ENCODE measurements at regions not wholly inside any gene's neighbourhood (a gene's known extent, or its start where the extent isn't known, plus 50 kb on each side); places are given as distances from the start of the nearest gene placed in this dataset.
"Not testable (repeated sequence)": the region's sequence is repeated elsewhere in the genome, so short reads cannot be mapped to it uniquely, and the experiment has no call there.

DNA sequence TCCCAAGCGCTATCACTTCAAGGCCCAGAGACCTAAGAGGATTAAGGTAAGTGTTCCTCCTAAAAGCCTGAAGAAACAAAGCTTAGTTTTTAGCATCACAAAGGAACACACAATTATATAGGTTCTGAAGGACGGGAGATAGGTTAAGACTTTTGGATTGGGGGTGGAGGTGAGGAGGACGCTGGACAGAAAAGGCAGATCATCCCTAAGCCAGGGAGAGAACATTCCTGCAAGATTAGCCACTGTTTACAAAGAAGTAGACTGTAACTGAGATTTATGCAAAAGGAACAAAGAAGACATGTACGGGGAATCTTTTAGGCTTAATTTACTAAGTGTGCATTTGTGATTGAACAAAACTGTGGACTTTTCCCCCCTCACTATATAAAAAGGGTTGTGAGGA lies 184.1 kb upstream of the IRX5 start:
- H3K4me2 ChIP-seq: no peak overlapping the region
- no peaks in the 10 kb centered on the region for H3K36me3 ChIP-seq
- no peak for TF ChIP-seq Cebpa-rat (IDR thresholded peaks at IDR 0.05)
- H3K9me3 ChIP-seq: peaks cover 13% of the 10 kb centered on the region; the same call in 1 of the 2 replicates
- no peaks in the 10 kb centered on the region for H3K27me3 ChIP-seq
- H3K4me1 ChIP-seq: peaks cover 24% of the 10 kb centered on the region
- H3K4me3 ChIP-seq: no peak overlapping the region
- no peak overlapping the region for H3K27ac ChIP-seq
- H4K20me1 ChIP-seq: no peaks in the 10 kb centered on the region
- no peak overlapping the region for H3K9ac ChIP-seq

DNA sequence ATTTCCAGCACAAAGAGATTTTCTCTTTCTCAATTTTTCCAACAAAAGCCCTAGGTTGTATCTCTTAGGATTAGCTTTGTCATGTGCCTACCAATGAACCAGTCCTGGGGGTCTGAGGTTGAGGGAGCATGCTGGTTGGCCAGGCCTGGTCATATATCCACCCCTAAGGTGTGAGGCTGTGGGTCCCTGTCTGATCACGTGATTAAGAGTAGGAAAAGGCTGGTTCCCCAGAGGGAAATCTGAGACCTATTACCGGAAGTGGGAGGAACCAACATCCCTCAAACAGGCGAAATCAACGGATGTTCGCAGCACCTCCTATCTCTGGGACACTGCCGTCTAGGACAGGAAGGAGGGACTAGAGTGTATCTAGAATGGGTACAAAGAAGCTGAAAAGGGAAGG lies 185.7 kb upstream of the IRX5 start:
- Histone ChIP-seq H3K4me2 (no peak overlapping the region), H3K27me3 (no peaks in the 10 kb centered on the region), H3K4me1 (peaks cover 10% of the 10 kb centered on the region), H3K36me3 (no peaks in the 10 kb centered on the region), H3K9me3 (peaks cover 13% of the 10 kb centered on the region; the same call in 1 of the 2 replicates), H3K27ac (no peak overlapping the region), H3K4me3 (no peak overlapping the region), H4K20me1 (no peaks in the 10 kb centered on the region), H3K9ac (no peak overlapping the region)
- no peak for TF ChIP-seq Cebpa-rat (IDR thresholded peaks at IDR 0.05)

DNA sequence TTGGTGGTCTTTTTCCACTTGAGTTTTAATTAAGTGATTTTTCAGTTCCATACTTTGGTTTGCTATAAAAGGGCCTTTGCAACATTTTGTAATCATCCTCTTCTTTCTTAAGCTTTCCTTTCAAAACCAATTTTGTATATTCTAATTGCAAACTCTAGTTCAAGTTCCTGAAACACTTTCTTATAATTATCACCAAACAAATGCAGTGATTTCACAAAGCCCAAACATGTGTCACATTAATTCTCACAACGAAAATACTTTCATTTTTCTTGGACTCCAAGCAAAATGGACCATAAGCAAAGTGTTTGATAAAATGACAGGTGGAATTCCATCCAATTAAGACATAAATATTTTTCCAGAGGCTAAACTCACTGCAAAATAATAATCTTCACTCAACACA lies 188.2 kb upstream of the IRX5 start:
- Histone ChIP-seq H4K20me1 (no peaks in the 10 kb centered on the region), H3K4me2 (no peak overlapping the region), H3K36me3 (no peaks in the 10 kb centered on the region), H3K27me3 (no peaks in the 10 kb centered on the region), H3K27ac (no peak overlapping the region), H3K4me1 (0 out of 2 replicates have a peak, but pooled peaks cover 5% of the 10 kb centered on the region), H3K9me3 (peaks cover 13% of the 10 kb centered on the region; the same call in 1 of the 2 replicates), H3K4me3 (no peak overlapping the region), H3K9ac (no peak overlapping the region)
- no peak for TF ChIP-seq Cebpa-rat (IDR thresholded peaks at IDR 0.05)

DNA sequence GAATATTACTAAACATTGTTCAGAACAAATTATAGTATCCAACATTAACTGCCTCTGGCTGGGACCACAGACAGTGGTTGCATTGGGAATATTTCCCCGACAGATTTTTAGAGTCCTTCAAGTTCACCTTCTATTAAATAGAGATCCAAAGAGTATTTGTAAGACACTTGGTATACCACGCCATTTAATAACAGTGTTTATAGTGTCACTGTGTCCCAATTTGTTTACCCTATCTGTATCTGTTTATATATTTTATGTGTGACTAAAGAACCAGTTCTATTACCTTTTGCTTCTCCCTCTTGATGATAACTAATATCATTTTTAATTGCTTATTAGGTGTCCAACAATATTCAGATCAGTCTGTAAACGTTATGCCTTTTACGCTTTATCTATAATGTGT lies 191.3 kb upstream of the IRX5 start:
- Histone ChIP-seq H3K4me3 (no peak overlapping the region), H3K4me1 (no peaks in the 10 kb centered on the region), H3K27me3 (no peaks in the 10 kb centered on the region), H3K27ac (no peak overlapping the region), H4K20me1 (no peaks in the 10 kb centered on the region), H3K9me3 (no peaks in the 10 kb centered on the region), H3K9ac (no peak overlapping the region), H3K36me3 (no peaks in the 10 kb centered on the region), H3K4me2 (no peak overlapping the region)
- no peak for TF ChIP-seq Cebpa-rat (IDR thresholded peaks at IDR 0.05)

DNA sequence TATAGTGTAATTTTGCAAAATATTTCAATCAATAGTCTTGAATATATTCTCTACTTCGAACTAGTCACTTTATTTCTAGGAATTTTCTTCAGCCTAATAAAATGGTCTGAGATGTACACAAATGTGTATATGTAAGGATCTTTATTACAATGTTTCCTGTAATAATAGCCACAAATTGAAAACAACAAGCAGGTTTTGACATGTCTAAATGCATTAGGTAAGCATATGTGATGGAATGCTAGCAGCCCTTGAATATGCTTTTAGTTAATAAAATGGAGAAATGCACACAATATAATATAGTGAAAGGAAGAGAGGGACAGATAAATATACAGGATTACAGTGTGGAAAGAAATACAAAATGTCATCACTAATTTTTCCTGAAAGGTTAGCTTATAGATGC lies 196.5 kb upstream of the IRX5 start:
- Histone ChIP-seq H3K4me1 (no peaks in the 10 kb centered on the region), H3K4me3 (no peak overlapping the region), H3K9ac (no peak overlapping the region), H3K36me3 (no peaks in the 10 kb centered on the region), H3K27me3 (no peaks in the 10 kb centered on the region), H3K27ac (no peak overlapping the region), H3K9me3 (no peaks in the 10 kb centered on the region; the same call in 1 of the 2 replicates), H4K20me1 (no peaks in the 10 kb centered on the region), H3K4me2 (no peak overlapping the region)
- TF ChIP-seq Cebpa-rat (IDR thresholded peaks at IDR 0.05): no peak

DNA sequence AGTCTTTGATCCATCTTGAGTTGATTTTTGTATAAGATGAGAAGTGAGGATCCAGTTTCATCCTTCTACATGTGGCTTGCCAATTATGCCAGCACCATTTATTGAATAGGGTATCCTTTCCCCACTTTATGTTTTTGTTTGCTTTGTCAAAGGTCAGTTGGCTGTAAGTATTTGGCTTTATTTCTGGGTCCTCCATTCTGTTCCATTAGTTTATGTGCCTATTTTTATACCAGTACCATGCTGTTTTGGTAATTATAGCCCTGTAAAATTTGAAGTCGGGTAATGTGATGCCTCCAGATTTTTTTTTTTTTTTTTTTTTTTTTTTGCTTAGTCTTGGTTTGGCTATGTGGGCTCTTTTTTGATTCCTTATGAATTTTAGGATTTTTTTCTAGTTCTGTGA lies 203.0 kb upstream of the IRX5 start:
- H3K27ac ChIP-seq, H3K9ac ChIP-seq, H3K4me2 ChIP-seq, H4K20me1 ChIP-seq, H3K27me3 ChIP-seq, H3K9me3 ChIP-seq, H3K4me3 ChIP-seq, H3K36me3 ChIP-seq, H3K4me1 ChIP-seq: not testable (repeated sequence)

DNA sequence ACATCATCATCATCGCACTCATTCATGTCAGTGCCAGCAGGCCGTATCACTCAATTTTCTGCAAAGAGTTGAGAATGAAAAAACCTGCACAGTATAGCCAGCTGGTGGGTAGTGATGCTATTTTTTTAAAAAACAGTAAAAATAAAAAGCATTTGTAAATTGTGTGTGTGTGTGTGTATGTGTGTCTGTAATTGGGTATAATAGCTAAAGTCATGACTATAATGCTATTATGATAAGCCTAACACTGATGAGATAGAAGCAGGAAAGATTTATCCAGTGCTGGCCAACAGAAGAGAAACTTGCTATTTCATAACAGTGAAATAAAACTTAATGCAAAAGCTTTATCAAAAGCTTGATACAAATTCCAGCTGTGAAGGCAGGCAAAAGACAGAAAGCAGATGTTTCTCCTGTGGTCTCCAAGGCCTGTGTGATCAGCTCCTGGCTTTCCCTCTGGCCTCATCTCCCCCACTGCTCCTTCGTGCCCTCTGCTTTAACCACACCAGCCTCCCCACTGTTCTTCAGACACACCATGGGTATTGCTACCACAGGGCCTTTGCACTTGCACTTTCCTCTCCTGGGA lies 206.2 kb upstream of the IRX5 start:
- Histone ChIP-seq H3K36me3 (no peaks in the 10 kb centered on the region), H3K9ac (no peak overlapping the region), H3K4me1 (no peaks in the 10 kb centered on the region), H3K4me2 (no peak overlapping the region), H3K4me3 (no peak overlapping the region), H3K27ac (no peak overlapping the region), H3K9me3 (no peaks in the 10 kb centered on the region; the same call in 1 of the 2 replicates), H3K27me3 (no peaks in the 10 kb centered on the region), H4K20me1 (no peaks in the 10 kb centered on the region)
- no peak for TF ChIP-seq Cebpa-rat (IDR thresholded peaks at IDR 0.05)

DNA sequence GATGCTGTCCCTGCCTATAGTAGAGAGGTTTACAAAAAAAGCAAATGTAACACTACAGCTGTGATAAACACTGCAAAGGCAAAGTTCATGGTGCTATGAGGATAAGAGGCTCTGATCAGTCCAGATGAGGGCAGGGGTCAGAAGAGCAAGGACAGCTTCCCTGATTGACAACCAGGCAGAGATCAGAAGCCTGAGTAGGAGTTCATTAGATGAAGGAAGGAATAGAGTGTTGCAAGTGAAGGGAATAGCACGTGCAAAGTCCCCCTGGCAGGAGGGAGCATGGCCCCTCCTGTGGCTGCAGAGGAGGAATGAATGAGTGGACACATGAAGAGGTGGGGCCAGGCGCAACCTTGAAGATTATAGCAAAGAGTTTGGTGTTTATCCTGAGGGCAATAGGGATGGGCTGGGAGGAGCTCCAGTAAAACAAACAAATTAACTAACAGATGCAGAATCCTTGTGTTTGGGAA lies 208.4 kb upstream of the IRX5 start:
- Histone ChIP-seq H3K4me3 (no peak overlapping the region), H3K4me2 (no peak overlapping the region), H3K36me3 (no peaks in the 10 kb centered on the region), H4K20me1 (no peaks in the 10 kb centered on the region), H3K9ac (no peak overlapping the region), H3K4me1 (no peaks in the 10 kb centered on the region), H3K9me3 (no peaks in the 10 kb centered on the region), H3K27ac (no peak overlapping the region), H3K27me3 (no peaks in the 10 kb centered on the region)
- no peak for TF ChIP-seq Cebpa-rat (IDR thresholded peaks at IDR 0.05)

DNA sequence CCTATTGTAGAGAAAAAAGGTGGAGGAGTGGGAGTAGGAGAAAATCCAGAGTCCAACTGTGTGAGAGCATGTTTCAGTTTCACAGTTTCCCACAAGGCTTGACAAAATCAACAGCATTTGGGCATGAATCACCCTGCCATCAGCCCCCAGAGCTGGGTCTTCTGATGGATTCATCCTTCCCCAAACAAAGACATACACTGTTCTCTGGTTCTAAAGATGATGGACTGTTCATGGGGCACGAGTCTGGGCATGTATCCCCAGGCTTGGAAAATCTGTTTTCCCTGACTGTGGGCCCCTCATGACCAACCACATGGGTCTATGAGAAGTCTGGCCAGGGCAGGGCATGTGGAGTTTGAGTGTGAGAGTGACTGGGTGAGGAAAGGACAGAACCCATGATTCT lies 210.4 kb upstream of the IRX5 start:
- H4K20me1 ChIP-seq: no peaks in the 10 kb centered on the region
- no peak overlapping the region for H3K4me2 ChIP-seq
- H3K27ac ChIP-seq: no peak overlapping the region
- no peak overlapping the region for H3K4me3 ChIP-seq
- no peaks in the 10 kb centered on the region for H3K4me1 ChIP-seq
- H3K9ac ChIP-seq: no peak overlapping the region
- H3K27me3 ChIP-seq: no peaks in the 10 kb centered on the region
- no peaks in the 10 kb centered on the region for H3K9me3 ChIP-seq
- TF ChIP-seq Cebpa-rat (IDR thresholded peaks at IDR 0.05): no peak
- no peaks in the 10 kb centered on the region for H3K36me3 ChIP-seq

DNA sequence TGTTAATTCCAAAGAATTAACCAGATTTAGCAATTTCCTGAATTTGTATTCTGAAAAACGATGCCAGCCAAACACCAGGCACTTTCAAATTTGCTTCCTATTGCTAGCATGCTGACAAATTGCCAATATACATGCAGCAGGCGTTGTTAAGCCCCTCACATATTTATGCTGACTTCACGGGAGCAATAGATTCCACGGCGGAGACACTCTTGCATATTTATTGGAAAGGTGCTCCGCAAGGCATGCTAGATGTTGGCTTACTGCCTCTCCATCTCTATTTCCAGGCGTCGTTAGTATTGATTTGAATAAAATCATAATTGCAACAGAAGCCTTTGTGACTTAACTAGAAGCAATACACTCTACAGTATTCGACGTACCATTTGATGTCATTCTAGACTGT lies 211.0 kb upstream of the IRX5 start:
- TF ChIP-seq Cebpa-rat (IDR thresholded peaks at IDR 0.05): no peak
- Histone ChIP-seq H3K9me3 (no peaks in the 10 kb centered on the region), H3K9ac (no peak overlapping the region), H4K20me1 (no peaks in the 10 kb centered on the region), H3K4me1 (no peaks in the 10 kb centered on the region), H3K4me3 (no peak overlapping the region), H3K27me3 (no peaks in the 10 kb centered on the region), H3K4me2 (no peak overlapping the region), H3K36me3 (no peaks in the 10 kb centered on the region), H3K27ac (no peak overlapping the region)

DNA sequence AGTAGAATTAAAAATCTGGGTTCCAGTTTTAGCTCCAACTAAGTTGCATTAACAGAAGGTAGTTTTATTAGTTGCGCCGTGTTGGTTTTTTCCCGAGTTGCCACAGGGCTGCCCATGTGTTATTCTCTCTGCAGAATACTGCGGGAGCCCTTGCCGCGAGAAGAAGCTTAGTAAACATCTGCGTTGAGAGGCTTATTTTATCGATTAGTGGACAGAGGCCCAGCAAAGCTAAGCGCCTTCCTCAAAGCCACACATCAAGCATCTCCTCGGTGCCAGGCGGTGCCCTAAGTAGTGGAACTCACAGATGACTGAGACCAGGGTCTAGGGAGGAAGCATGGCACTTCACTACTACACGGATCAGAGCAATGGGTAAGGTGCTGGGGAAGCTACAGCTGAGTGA lies 212.3 kb upstream of the IRX5 start:
- H3K9ac ChIP-seq: no peak overlapping the region
- no peaks in the 10 kb centered on the region for H4K20me1 ChIP-seq
- no peaks in the 10 kb centered on the region for H3K9me3 ChIP-seq
- no peak for TF ChIP-seq Cebpa-rat (IDR thresholded peaks at IDR 0.05)
- no peaks in the 10 kb centered on the region for H3K4me1 ChIP-seq
- no peak overlapping the region for H3K4me3 ChIP-seq
- no peaks in the 10 kb centered on the region for H3K27me3 ChIP-seq
- no peaks in the 10 kb centered on the region for H3K36me3 ChIP-seq
- H3K27ac ChIP-seq: no peak overlapping the region
- H3K4me2 ChIP-seq: no peak overlapping the region

Data from BLaER1 (cell line).